DMS53 (cell line): ENCODE measurements at regions not wholly inside any gene's neighbourhood (a gene's known extent, or its start where the extent isn't known, plus 50 kb on each side); places are given as distances from the start of the nearest gene placed in this dataset.
A peak's percentile ranks its signal among the peaks of the same experiment; 100 is the strongest.
"Not testable (repeated sequence)": the region's sequence is repeated elsewhere in the genome, so short reads cannot be mapped to it uniquely, and the experiment has no call there.

Experiments used
- DNase-seq: peaks from one replicate; lab custom pipeline; 2025; lab: John Stamatoyannopoulos, UW

GRCh38 chr4:19614171-19614570 is 637.5 kb upstream of the SLIT2 start:
- DNase-seq, result no peak

- DNase-seq, result peak; percentile 17
Measured at GRCh38 chr4:19596342-19596741, 655.4 kb upstream of the SLIT2 start.

- peak; percentile 79 for DNase-seq
Measured at GRCh38 chr4:19592391-19592790, 659.3 kb upstream of the SLIT2 start.

GRCh38 chr4:19583827-19584569 is 667.7 kb upstream of the SLIT2 start:
- DNase-seq, result peak; percentile 9

- no peak for DNase-seq
Measured at GRCh38 chr4:19580095-19580494, 671.6 kb upstream of the SLIT2 start.

GRCh38 chr4:19579608-19580007 is 672.1 kb upstream of the SLIT2 start:
- no peak for DNase-seq

GRCh38 chr4:19577097-19577496 is 674.6 kb upstream of the SLIT2 start:
- no peak for DNase-seq

GRCh38 chr4:19575924-19576323 is 675.8 kb upstream of the SLIT2 start:
- peak; percentile 12 for DNase-seq

GRCh38 chr4:19566041-19566440 is 685.7 kb upstream of the SLIT2 start:
- no peak for DNase-seq

- no peak for DNase-seq
Measured at GRCh38 chr4:19562456-19562855, 689.2 kb upstream of the SLIT2 start.

- peak; percentile 62 for DNase-seq
Measured at GRCh38 chr4:19557161-19557560, 694.5 kb upstream of the SLIT2 start.

- not testable (repeated sequence) for DNase-seq
Measured at GRCh38 chr4:19556276-19556675, 695.4 kb upstream of the SLIT2 start.

GRCh38 chr4:19547463-19547862 is 704.2 kb upstream of the SLIT2 start:
- DNase-seq, result no peak

GRCh38 chr4:19544446-19545125 is 707.1 kb upstream of the SLIT2 start:
- DNase-seq, result no peak

- no peak for DNase-seq
Measured at GRCh38 chr4:19540859-19541540, 710.7 kb upstream of the SLIT2 start.

- DNase-seq, result no peak
Measured at GRCh38 chr4:19539201-19539600, 712.5 kb upstream of the SLIT2 start.

GRCh38 chr4:19534159-19534558 is 717.5 kb upstream of the SLIT2 start:
- DNase-seq, result no peak

- no peak for DNase-seq
Measured at GRCh38 chr4:19531906-19532848, 719.5 kb upstream of the SLIT2 start.

GRCh38 chr4:19523964-19524363 is 727.7 kb upstream of the SLIT2 start:
- no peak for DNase-seq

GRCh38 chr4:19522966-19523365 is 728.7 kb upstream of the SLIT2 start:
- DNase-seq, result no peak

- DNase-seq, result no peak
Measured at GRCh38 chr4:19520939-19521520, 730.7 kb upstream of the SLIT2 start.
